Upper lobe of left lung (tissue), 4 donors: ENCODE measurements at regions not wholly inside any gene's neighbourhood (a gene's known extent, or its start where the extent isn't known, plus 50 kb on each side); places are given as distances from the start of the nearest gene placed in this dataset.

Source experiments
- CTCF ChIP-seq, 6 experiments: fragments of 450-650 bp in 4 of 6; fragments of 200-600 bp in 2 of 6; sonication (generic) in 2 of 6; IDR thresholded peaks; one replicate each; pipeline ENCODE4 v1.5.1; 2016 to 2019; ENCODE audit warnings: antibody characterized with exemption in 6 of 6
- EP300 ChIP-seq, 4 donors: sonication (generic); formaldehyde crosslinking; IDR thresholded peaks; one replicate each; pipeline ENCODE4 v1.5.1; 2017; ENCODE audit warnings: antibody characterized with exemption in 4 of 4, control low read depth in 2 of 4
- POLR2A ChIP-seq, 4 donors: fragments of 450-650 bp; IDR thresholded peaks; one replicate each; pipeline ENCODE4 v1.5.1; 2016 to 2017; ENCODE audit warnings: antibody characterized with exemption in 4 of 4, mild to moderate bottlenecking in 2 of 4
- POLR2AphosphoS5 ChIP-seq, 2 donors: sonication (generic); formaldehyde crosslinking; IDR thresholded peaks; one replicate each; pipeline ENCODE4 v1.5.1; 2017; ENCODE audit warnings: antibody characterized with exemption in 2 of 2

- TF ChIP-seq CTCF (IDR thresholded peaks at IDR 0.05) (no peak), POLR2AphosphoS5 (IDR thresholded peaks at IDR 0.05) (no peak), POLR2A (IDR thresholded peaks at IDR 0.05) (no peak), EP300 (IDR thresholded peaks at IDR 0.05) (no peak)
Observed at GRCh38 chr17:15078570-15078969, 186.6 kb downstream of the PMP22 start.
